ENCODE measurements at regions not wholly inside any gene's neighbourhood (a gene's known extent, or its start where the extent isn't known, plus 50 kb on each side); places are given as distances from the start of the nearest gene placed in this dataset.

- Histone ChIP-seq H3K27me3 (replicated peaks; ENCODE audit: control insufficient read depth, insufficient read depth, low read length) (peaks cover 19% of the 10 kb centered on the region), H3K9ac (ENCODE audit: low read length) (no peak overlapping the region), H3K36me3 (ENCODE audit: control insufficient read depth, insufficient read depth, low read length, severe bottlenecking) (no peaks in the 10 kb centered on the region), H3K9me3 (ENCODE audit: control insufficient read depth, low read length) (no peaks in the 10 kb centered on the region), H3K4me1 (ENCODE audit: control insufficient read depth, insufficient read depth, low read length) (no peaks in the 10 kb centered on the region), H3K4me3 (ENCODE audit: low read length) (no peak overlapping the region)
- DNase-seq (ENCODE audit: low read depth): no peak
Observed at GRCh38 chr4:56241500-56241899, 145.8 kb downstream of the AASDH start.

- Histone ChIP-seq H3K9me3 (ENCODE audit: control insufficient read depth, low read length) (no peaks in the 10 kb centered on the region), H3K36me3 (ENCODE audit: control insufficient read depth, insufficient read depth, low read length, severe bottlenecking) (no peaks in the 10 kb centered on the region), H3K27me3 (replicated peaks; ENCODE audit: control insufficient read depth, insufficient read depth, low read length) (peaks cover 12% of the 10 kb centered on the region), H3K9ac (ENCODE audit: low read length) (no peak overlapping the region), H3K4me3 (ENCODE audit: low read length) (no peak overlapping the region), H3K4me1 (ENCODE audit: control insufficient read depth, insufficient read depth, low read length) (no peaks in the 10 kb centered on the region)
- DNase-seq (ENCODE audit: low read depth): no peak
Observed at GRCh38 chr4:56240554-56241174, 146.6 kb downstream of the AASDH start.

GRCh38 chr4:56238251-56238650 lies 149.0 kb downstream of the AASDH start:
- Histone ChIP-seq H3K4me3 (ENCODE audit: low read length) (no peak overlapping the region), H3K9me3 (ENCODE audit: control insufficient read depth, low read length) (no peaks in the 10 kb centered on the region), H3K36me3 (ENCODE audit: control insufficient read depth, insufficient read depth, low read length, severe bottlenecking) (no peaks in the 10 kb centered on the region), H3K27me3 (replicated peaks; ENCODE audit: control insufficient read depth, insufficient read depth, low read length) (peaks cover 7% of the 10 kb centered on the region), H3K4me1 (ENCODE audit: control insufficient read depth, insufficient read depth, low read length) (no peaks in the 10 kb centered on the region), H3K9ac (ENCODE audit: low read length) (no peak overlapping the region)
- no peak for DNase-seq (ENCODE audit: low read depth)

- H3K36me3 ChIP-seq (ENCODE audit: control insufficient read depth, insufficient read depth, low read length, severe bottlenecking): no peaks in the 10 kb centered on the region
- H3K4me3 ChIP-seq (ENCODE audit: low read length): no peak overlapping the region
- H3K9me3 ChIP-seq (ENCODE audit: control insufficient read depth, low read length): no peaks in the 10 kb centered on the region
- H3K9ac ChIP-seq (ENCODE audit: low read length): no peak overlapping the region
- H3K4me1 ChIP-seq (ENCODE audit: control insufficient read depth, insufficient read depth, low read length): no peaks in the 10 kb centered on the region
- H3K27me3 ChIP-seq (replicated peaks; ENCODE audit: control insufficient read depth, insufficient read depth, low read length): peaks cover 3% of the 10 kb centered on the region
- DNase-seq (ENCODE audit: low read depth): no peak
Observed at GRCh38 chr4:56235725-56236124, 151.6 kb downstream of the AASDH start.

- H3K4me3 ChIP-seq (ENCODE audit: low read length): no peak overlapping the region
- H3K9me3 ChIP-seq (ENCODE audit: control insufficient read depth, low read length): no peaks in the 10 kb centered on the region
- H3K36me3 ChIP-seq (ENCODE audit: control insufficient read depth, insufficient read depth, low read length, severe bottlenecking): no peaks in the 10 kb centered on the region
- H3K4me1 ChIP-seq (ENCODE audit: control insufficient read depth, insufficient read depth, low read length): no peaks in the 10 kb centered on the region
- no peak overlapping the region for H3K9ac ChIP-seq (ENCODE audit: low read length)
- DNase-seq (ENCODE audit: low read depth): no peak
- H3K27me3 ChIP-seq (replicated peaks; ENCODE audit: control insufficient read depth, insufficient read depth, low read length): peaks cover 3% of the 10 kb centered on the region
Observed at GRCh38 chr4:56235011-56235410, 152.3 kb downstream of the AASDH start.

GRCh38 chr4:56234098-56234497 lies 153.2 kb downstream of the AASDH start:
- no peaks in the 10 kb centered on the region for H3K4me1 ChIP-seq (ENCODE audit: control insufficient read depth, insufficient read depth, low read length)
- H3K4me3 ChIP-seq (ENCODE audit: low read length): no peak overlapping the region
- DNase-seq (ENCODE audit: low read depth): no peak

GRCh38 chr4:56231410-56231809 lies 155.9 kb downstream of the AASDH start:
- Histone ChIP-seq H3K9me3 (ENCODE audit: control insufficient read depth, low read length) (peaks cover 9% of the 10 kb centered on the region), H3K27me3 (replicated peaks; ENCODE audit: control insufficient read depth, insufficient read depth, low read length) (peaks cover 11% of the 10 kb centered on the region), H3K4me3 (ENCODE audit: low read length) (no peak overlapping the region), H3K9ac (ENCODE audit: low read length) (no peak overlapping the region), H3K4me1 (ENCODE audit: control insufficient read depth, insufficient read depth, low read length) (peaks cover 8% of the 10 kb centered on the region), H3K36me3 (ENCODE audit: control insufficient read depth, insufficient read depth, low read length, severe bottlenecking) (no peaks in the 10 kb centered on the region)
- DNase-seq (ENCODE audit: low read depth): no peak

More at GRCh38 chr4:56234098-56234497, 153.2 kb downstream of the AASDH start:
- no peak overlapping the region for H3K9ac ChIP-seq (ENCODE audit: low read length)
- peaks cover 6% of the 10 kb centered on the region for H3K9me3 ChIP-seq (ENCODE audit: control insufficient read depth, low read length)
- H3K27me3 ChIP-seq (replicated peaks; ENCODE audit: control insufficient read depth, insufficient read depth, low read length): peaks cover 9% of the 10 kb centered on the region
- H3K36me3 ChIP-seq (ENCODE audit: control insufficient read depth, insufficient read depth, low read length, severe bottlenecking): no peaks in the 10 kb centered on the region

- no peak overlapping the region for H3K9ac ChIP-seq (ENCODE audit: low read length)
- peaks cover 9% of the 10 kb centered on the region for H3K9me3 ChIP-seq (ENCODE audit: control insufficient read depth, low read length)
- peaks cover 10% of the 10 kb centered on the region for H3K27me3 ChIP-seq (replicated peaks; ENCODE audit: control insufficient read depth, insufficient read depth, low read length)
- no peak for DNase-seq (ENCODE audit: low read depth)
- peaks cover 8% of the 10 kb centered on the region for H3K4me1 ChIP-seq (ENCODE audit: control insufficient read depth, insufficient read depth, low read length)
- no peaks in the 10 kb centered on the region for H3K36me3 ChIP-seq (ENCODE audit: control insufficient read depth, insufficient read depth, low read length, severe bottlenecking)
- H3K4me3 ChIP-seq (ENCODE audit: low read length): no peak overlapping the region
Observed at GRCh38 chr4:56229947-56230346, 157.3 kb downstream of the AASDH start.

- Histone ChIP-seq H3K27me3 (replicated peaks; ENCODE audit: control insufficient read depth, insufficient read depth, low read length) (peaks cover 8% of the 10 kb centered on the region), H3K4me3 (ENCODE audit: low read length) (no peak overlapping the region), H3K9me3 (ENCODE audit: control insufficient read depth, low read length) (peaks cover 9% of the 10 kb centered on the region), H3K9ac (ENCODE audit: low read length) (no peak overlapping the region), H3K36me3 (ENCODE audit: control insufficient read depth, insufficient read depth, low read length, severe bottlenecking) (no peaks in the 10 kb centered on the region), H3K4me1 (ENCODE audit: control insufficient read depth, insufficient read depth, low read length) (peaks cover 8% of the 10 kb centered on the region)
- DNase-seq (ENCODE audit: low read depth): no peak
Observed at GRCh38 chr4:56227301-56227835, 159.9 kb downstream of the AASDH start.

- no peak for DNase-seq (ENCODE audit: low read depth)
Observed at GRCh38 chr4:56226579-56226978, 160.7 kb downstream of the AASDH start.

GRCh38 chr4:56224641-56225040 lies 162.7 kb downstream of the AASDH start:
- Histone ChIP-seq H3K4me1 (ENCODE audit: control insufficient read depth, insufficient read depth, low read length) (peaks cover 8% of the 10 kb centered on the region), H3K27me3 (replicated peaks; ENCODE audit: control insufficient read depth, insufficient read depth, low read length) (peaks cover 8% of the 10 kb centered on the region), H3K36me3 (ENCODE audit: control insufficient read depth, insufficient read depth, low read length, severe bottlenecking) (no peaks in the 10 kb centered on the region), H3K9ac (ENCODE audit: low read length) (no peak overlapping the region), H3K4me3 (ENCODE audit: low read length) (no peak overlapping the region), H3K9me3 (ENCODE audit: control insufficient read depth, low read length) (peaks cover 9% of the 10 kb centered on the region)
- no peak for DNase-seq (ENCODE audit: low read depth)

More at GRCh38 chr4:56226579-56226978, 160.7 kb downstream of the AASDH start:
- Histone ChIP-seq H3K36me3 (ENCODE audit: control insufficient read depth, insufficient read depth, low read length, severe bottlenecking) (no peaks in the 10 kb centered on the region), H3K27me3 (replicated peaks; ENCODE audit: control insufficient read depth, insufficient read depth, low read length) (peaks cover 8% of the 10 kb centered on the region), H3K4me3 (ENCODE audit: low read length) (no peak overlapping the region), H3K9me3 (ENCODE audit: control insufficient read depth, low read length) (peaks cover 9% of the 10 kb centered on the region), H3K9ac (ENCODE audit: low read length) (no peak overlapping the region), H3K4me1 (ENCODE audit: control insufficient read depth, insufficient read depth, low read length) (peaks cover 8% of the 10 kb centered on the region)

GRCh38 chr4:56222514-56222913 lies 164.8 kb downstream of the AASDH start:
- Histone ChIP-seq H3K4me1 (ENCODE audit: control insufficient read depth, insufficient read depth, low read length) (peaks cover 8% of the 10 kb centered on the region), H3K9me3 (ENCODE audit: control insufficient read depth, low read length) (no peaks in the 10 kb centered on the region), H3K9ac (ENCODE audit: low read length) (no peak overlapping the region), H3K4me3 (ENCODE audit: low read length) (no peak overlapping the region), H3K36me3 (ENCODE audit: control insufficient read depth, insufficient read depth, low read length, severe bottlenecking) (no peaks in the 10 kb centered on the region), H3K27me3 (replicated peaks; ENCODE audit: control insufficient read depth, insufficient read depth, low read length) (peaks cover 7% of the 10 kb centered on the region)
- DNase-seq (ENCODE audit: low read depth): no peak
